Endodermal cell (in vitro differentiated cells): ENCODE measurements at regions not wholly inside any gene's neighbourhood (a gene's known extent, or its start where the extent isn't known, plus 50 kb on each side); places are given as distances from the start of the nearest gene placed in this dataset.

Experiments used
- DNase-seq: peaks from one replicate; pipeline ENCODE4 v3.0.0-alpha.2; 2017
- H3K27ac ChIP-seq: 2 replicates; pipeline ENCODE4 v1.5.1; 2013; ENCODE audit warnings: mild to moderate bottlenecking, low read depth, low read length, moderate library complexity
- H3K27me3 ChIP-seq: 2 replicates; pipeline ENCODE4 v1.6.1; 2013; ENCODE audit warnings: mild to moderate bottlenecking, low read length, moderate library complexity; ENCODE audit not compliant: insufficient read depth, control insufficient read depth, poor library complexity, severe bottlenecking
- H3K36me3 ChIP-seq: 2 replicates; pipeline ENCODE4 v1.7.0; 2013; ENCODE audit warnings: mild to moderate bottlenecking, low read length, moderate library complexity; ENCODE audit not compliant: control insufficient read depth, insufficient read depth
- H3K4me1 ChIP-seq: one replicate; pipeline ENCODE4 v1.7.0; 2013; ENCODE audit warnings: low read length; ENCODE audit not compliant: control insufficient read depth, insufficient read depth
- H3K4me3 ChIP-seq: 2 replicates; pipeline ENCODE4 v1.5.1; 2013; ENCODE audit warnings: mild to moderate bottlenecking, low read length, moderate library complexity
- H3K9ac ChIP-seq: 2 replicates; pipeline ENCODE4 v1.6.1; 2013; ENCODE audit warnings: mild to moderate bottlenecking, low read length, moderate library complexity; ENCODE audit not compliant: poor library complexity, severe bottlenecking; ENCODE audit errors: extremely low read depth
- H3K9me3 ChIP-seq: 2 replicates; pipeline ENCODE4 v1.6.1; 2013; ENCODE audit warnings: mild to moderate bottlenecking, low read length, moderate library complexity; ENCODE audit not compliant: control insufficient read depth
- H3K27ac Mint-ChIP-seq: 2 replicates; pipeline ENCODE4 v1.8.0; 2020; ENCODE audit warnings: mixed read lengths
- H3K27me3 Mint-ChIP-seq: 2 replicates; pipeline ENCODE4 v1.8.0; 2021; ENCODE audit warnings: mild to moderate bottlenecking, mixed read lengths; ENCODE audit not compliant: insufficient read depth
- H3K36me3 Mint-ChIP-seq: 2 replicates; pipeline ENCODE4 v1.8.0; 2020; ENCODE audit warnings: low read depth, mixed read lengths
- H3K4me1 Mint-ChIP-seq: 2 replicates; pipeline ENCODE4 v1.8.0; 2020; ENCODE audit warnings: mixed read lengths
- H3K4me3 Mint-ChIP-seq: 2 replicates; pipeline ENCODE4 v1.8.0; 2020; ENCODE audit warnings: mild to moderate bottlenecking, moderate library complexity, mixed read lengths
- H3K9me3 Mint-ChIP-seq: 2 replicates; pipeline ENCODE4 v1.8.0; 2020; ENCODE audit warnings: mild to moderate bottlenecking, mixed read lengths
- WGBS, 2 experiments: methylation state at CpG; one replicate each; pipeline versions ENCODE4 v1.1.5 to v1.1.7; 2013; ENCODE audit warnings: missing lambda C conversion rate in 2 of 2, mixed read lengths in 1 of 2; ENCODE audit not compliant: insufficient coverage in 1 of 2, insufficient read length in 1 of 2; 5-methylcytosine and 5-hydroxymethylcytosine counted together
- TF ChIP-seq, protein P1 (sequence below): fragments of 200-600 bp; sonication (generic); conservative IDR thresholded peaks from 2 replicates; pipeline ENCODE4 v1.5.0; 2021; ENCODE audit warnings: antibody characterized with exemption, mild to moderate bottlenecking

DNA sequence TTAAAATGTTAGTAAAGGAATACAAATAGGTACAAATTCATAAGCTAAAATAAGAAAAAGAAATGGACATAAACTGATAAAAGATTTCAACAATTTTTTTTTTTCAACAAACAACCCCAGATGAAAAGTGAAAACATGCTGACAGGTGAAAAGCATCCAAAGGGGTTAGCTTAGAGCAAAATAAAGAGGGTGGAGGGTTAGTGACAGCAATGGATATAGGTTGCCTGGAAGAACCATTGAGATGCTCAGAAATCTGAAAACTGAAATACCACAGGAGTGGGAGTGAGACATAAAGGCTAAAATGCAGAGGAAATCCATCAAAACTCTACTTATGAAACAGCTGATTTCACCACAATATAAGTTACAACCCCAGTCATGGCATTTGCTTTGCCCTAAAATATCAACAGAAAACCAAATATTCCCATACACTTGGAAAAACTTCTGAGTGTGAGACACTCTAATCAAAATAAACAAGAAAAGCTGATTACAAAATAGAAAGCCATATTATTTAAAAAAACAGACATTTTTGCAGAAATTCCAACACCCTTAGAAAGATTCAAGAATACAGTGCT lies 136.3 kb upstream of the PLEKHG7 start:
- Histone ChIP-seq H3K9ac (no peak overlapping the region), H3K4me1 (no peaks in the 10 kb centered on the region), H3K27me3 (no peaks in the 10 kb centered on the region), H3K36me3 (no peaks in the 10 kb centered on the region), H3K27ac (no peak overlapping the region), H3K4me3 (no peak overlapping the region), H3K9me3 (no peaks in the 10 kb centered on the region)
- no peaks in the 10 kb centered on the region for H3K4me1 Mint-ChIP-seq
- H3K27ac Mint-ChIP-seq: no peak overlapping the region
- H3K36me3 Mint-ChIP-seq: no peaks in the 10 kb centered on the region
- TF ChIP-seq, protein P1, sequence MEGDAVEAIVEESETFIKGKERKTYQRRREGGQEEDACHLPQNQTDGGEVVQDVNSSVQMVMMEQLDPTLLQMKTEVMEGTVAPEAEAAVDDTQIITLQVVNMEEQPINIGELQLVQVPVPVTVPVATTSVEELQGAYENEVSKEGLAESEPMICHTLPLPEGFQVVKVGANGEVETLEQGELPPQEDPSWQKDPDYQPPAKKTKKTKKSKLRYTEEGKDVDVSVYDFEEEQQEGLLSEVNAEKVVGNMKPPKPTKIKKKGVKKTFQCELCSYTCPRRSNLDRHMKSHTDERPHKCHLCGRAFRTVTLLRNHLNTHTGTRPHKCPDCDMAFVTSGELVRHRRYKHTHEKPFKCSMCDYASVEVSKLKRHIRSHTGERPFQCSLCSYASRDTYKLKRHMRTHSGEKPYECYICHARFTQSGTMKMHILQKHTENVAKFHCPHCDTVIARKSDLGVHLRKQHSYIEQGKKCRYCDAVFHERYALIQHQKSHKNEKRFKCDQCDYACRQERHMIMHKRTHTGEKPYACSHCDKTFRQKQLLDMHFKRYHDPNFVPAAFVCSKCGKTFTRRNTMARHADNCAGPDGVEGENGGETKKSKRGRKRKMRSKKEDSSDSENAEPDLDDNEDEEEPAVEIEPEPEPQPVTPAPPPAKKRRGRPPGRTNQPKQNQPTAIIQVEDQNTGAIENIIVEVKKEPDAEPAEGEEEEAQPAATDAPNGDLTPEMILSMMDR: no peak
- H3K4me3 Mint-ChIP-seq: no peak overlapping the region
- no peaks in the 10 kb centered on the region for H3K27me3 Mint-ChIP-seq
- no peaks in the 10 kb centered on the region for H3K9me3 Mint-ChIP-seq
- DNase-seq: no peak

DNA sequence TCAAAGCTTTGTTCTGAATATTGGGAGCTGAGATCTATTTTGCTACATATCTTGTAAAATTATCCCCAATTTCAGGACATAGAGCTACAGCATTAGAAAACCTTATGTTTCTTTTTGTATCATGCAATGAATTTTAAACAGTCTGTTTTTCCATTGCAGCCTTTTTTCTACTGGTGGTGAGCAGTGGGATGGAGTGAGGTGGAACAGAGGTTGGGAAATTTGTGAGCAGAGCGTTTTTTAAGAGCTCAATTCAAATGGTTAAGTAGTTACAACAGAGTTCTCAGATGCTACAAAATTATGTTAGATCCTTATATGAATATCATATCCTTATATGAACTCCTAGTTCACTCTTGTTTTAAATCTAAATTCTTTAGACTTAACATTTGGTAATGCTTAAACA lies 139.0 kb upstream of the PLEKHG7 start:
- Histone ChIP-seq H3K36me3 (no peaks in the 10 kb centered on the region), H3K9ac (no peak overlapping the region), H3K27me3 (no peaks in the 10 kb centered on the region), H3K4me1 (no peaks in the 10 kb centered on the region), H3K4me3 (no peak overlapping the region), H3K27ac (no peak overlapping the region), H3K9me3 (no peaks in the 10 kb centered on the region)
- DNase-seq: no peak
- TF ChIP-seq, protein P1: no peak
- WGBS, 2 experiments: 100% methylated on average over 1 of the region's 1 CpG; no CpG with 5 or more reads in 1 of the 2 experiments
- Mint-ChIP-seq H3K4me1 (no peaks in the 10 kb centered on the region), H3K9me3 (no peaks in the 10 kb centered on the region), H3K4me3 (no peak overlapping the region), H3K27me3 (no peaks in the 10 kb centered on the region), H3K36me3 (no peaks in the 10 kb centered on the region), H3K27ac (no peak overlapping the region)

DNA sequence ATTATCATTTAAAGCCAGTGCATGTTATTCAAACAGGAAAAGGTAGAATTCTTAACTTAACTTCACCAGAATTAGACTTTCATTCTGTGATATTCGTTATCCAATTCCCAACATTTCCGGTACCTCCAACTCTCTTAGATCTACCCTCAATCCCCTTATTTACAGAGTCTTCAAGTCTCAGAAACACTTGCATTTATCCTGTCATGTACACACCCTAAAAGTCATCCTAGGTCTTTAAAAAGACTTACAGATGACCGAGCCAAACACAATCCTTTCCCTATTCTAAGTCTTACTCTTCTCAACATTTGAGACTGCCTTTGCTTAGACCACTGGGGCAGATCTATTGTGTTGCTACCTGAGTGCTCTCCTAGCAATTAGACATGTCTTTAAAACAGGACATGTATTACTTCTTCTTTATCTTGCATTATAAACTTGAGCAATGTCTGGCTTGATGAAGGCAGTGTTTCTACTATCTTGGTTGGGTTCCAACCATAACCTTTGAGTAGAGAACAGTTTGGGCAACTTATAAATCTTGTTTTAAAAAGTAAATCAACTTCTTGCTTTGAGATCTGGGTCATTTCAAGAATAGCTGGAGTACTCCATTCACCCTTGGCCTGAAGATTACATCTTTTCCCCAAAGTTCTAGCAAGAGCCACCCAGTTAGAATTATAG lies 140.6 kb upstream of the PLEKHG7 start:
- no peaks in the 10 kb centered on the region for H3K27me3 Mint-ChIP-seq

More for the DNA sequence above, 140.6 kb upstream of the PLEKHG7 start:
- Histone ChIP-seq H3K9me3 (no peaks in the 10 kb centered on the region), H3K27me3 (no peaks in the 10 kb centered on the region), H3K4me1 (no peaks in the 10 kb centered on the region), H3K9ac (no peak overlapping the region), H3K4me3 (no peak overlapping the region), H3K36me3 (no peaks in the 10 kb centered on the region), H3K27ac (no peak overlapping the region)
- TF ChIP-seq, protein P1: no peak
- DNase-seq: no peak
- peaks cover 14% of the 10 kb centered on the region for H3K4me1 Mint-ChIP-seq
- no peak overlapping the region for H3K4me3 Mint-ChIP-seq
- WGBS, 2 experiments: 70 to 81% methylated on average over 3 of the region's 3 CpGs
- H3K27ac Mint-ChIP-seq: no peak overlapping the region
- no peaks in the 10 kb centered on the region for H3K36me3 Mint-ChIP-seq
- no peaks in the 10 kb centered on the region for H3K9me3 Mint-ChIP-seq
